HL-60 (cell line): ENCODE measurements at regions not wholly inside any gene's neighbourhood (a gene's known extent, or its start where the extent isn't known, plus 50 kb on each side); places are given as distances from the start of the nearest gene placed in this dataset.

Source experiments
- DNase-seq, 2 experiments: peaks; one replicate each; pipeline ENCODE4 v3.0.0-alpha.2; 2010 to 2020; ENCODE audit warnings: low read depth in 1 of 2, low spot score in 1 of 2
- H3K27ac ChIP-seq: fragments of 250-450 bp; sonication (Bioruptor Pico); replicated peaks from 2 replicates; pipeline ENCODE4 v1.5.1; 2020; ENCODE audit warnings: mild to moderate bottlenecking, moderate library complexity
- H3K27me3 ChIP-seq: fragments of 250-450 bp; sonication (Bioruptor Pico); 2 replicates; pipeline ENCODE4 v1.5.1; 2021; ENCODE audit warnings: mild to moderate bottlenecking, moderate library complexity; ENCODE audit not compliant: insufficient read depth, poor library complexity, severe bottlenecking
- H3K4me3 ChIP-seq: replicated peaks from 2 replicates; pipeline ENCODE4 v1.5.1; 2011; ENCODE audit warnings: mild to moderate bottlenecking, control low read depth, low read length; ENCODE audit not compliant: insufficient read depth
- GABPA ChIP-seq: IDR thresholded peaks from 2 replicates; pipeline ENCODE4 v1.6.1; 2012; ENCODE audit warnings: low read depth
- POLR2AphosphoS5 ChIP-seq: IDR thresholded peaks from 2 replicates; pipeline ENCODE4 v1.6.1; 2012; ENCODE audit warnings: low read depth
- SPI1 ChIP-seq: IDR thresholded peaks from 2 replicates; pipeline ENCODE4 v1.6.1; 2012; ENCODE audit warnings: low read depth, mild to moderate bottlenecking, borderline replicate concordance
- TF ChIP-seq, protein P1 (sequence below): IDR thresholded peaks from 2 replicates; pipeline ENCODE4 v1.6.1; 2012; ENCODE audit warnings: low read depth; ENCODE audit not compliant: insufficient replicate concordance
- TF ChIP-seq, protein P2 (sequence below): IDR thresholded peaks from one replicate; pipeline ENCODE4 v1.5.1; 2011; ENCODE audit warnings: low read length, control low read depth, inconsistent platforms; ENCODE audit not compliant: insufficient read depth

DNA sequence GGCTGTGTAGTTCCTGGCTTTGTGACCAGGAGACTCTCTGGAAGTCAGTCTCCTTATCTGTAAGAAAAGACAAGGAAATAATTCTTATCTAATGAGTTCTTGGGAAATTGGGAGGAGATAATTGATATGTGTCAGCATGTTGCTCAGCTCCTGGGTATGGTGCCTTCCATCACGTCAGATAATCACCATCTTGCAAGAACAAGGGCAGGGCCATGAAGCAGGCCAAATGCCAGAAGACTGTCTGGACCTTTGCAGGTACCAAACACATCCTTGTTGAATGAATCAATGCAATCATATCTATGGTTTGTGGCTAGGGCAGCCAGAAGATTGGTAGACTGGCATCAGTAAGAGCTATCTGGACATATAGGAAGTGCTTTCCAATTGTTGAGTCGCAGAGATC is 473.5 kb downstream of the TNS1 start:
- no peak for DNase-seq
- H3K4me3 ChIP-seq = no peak overlapping the region
- no peak overlapping the region for H3K27ac ChIP-seq
- H3K27me3 ChIP-seq = peaks cover 2% of the 10 kb centered on the region
- TF ChIP-seq GABPA = no peak
- TF ChIP-seq, protein P1, sequence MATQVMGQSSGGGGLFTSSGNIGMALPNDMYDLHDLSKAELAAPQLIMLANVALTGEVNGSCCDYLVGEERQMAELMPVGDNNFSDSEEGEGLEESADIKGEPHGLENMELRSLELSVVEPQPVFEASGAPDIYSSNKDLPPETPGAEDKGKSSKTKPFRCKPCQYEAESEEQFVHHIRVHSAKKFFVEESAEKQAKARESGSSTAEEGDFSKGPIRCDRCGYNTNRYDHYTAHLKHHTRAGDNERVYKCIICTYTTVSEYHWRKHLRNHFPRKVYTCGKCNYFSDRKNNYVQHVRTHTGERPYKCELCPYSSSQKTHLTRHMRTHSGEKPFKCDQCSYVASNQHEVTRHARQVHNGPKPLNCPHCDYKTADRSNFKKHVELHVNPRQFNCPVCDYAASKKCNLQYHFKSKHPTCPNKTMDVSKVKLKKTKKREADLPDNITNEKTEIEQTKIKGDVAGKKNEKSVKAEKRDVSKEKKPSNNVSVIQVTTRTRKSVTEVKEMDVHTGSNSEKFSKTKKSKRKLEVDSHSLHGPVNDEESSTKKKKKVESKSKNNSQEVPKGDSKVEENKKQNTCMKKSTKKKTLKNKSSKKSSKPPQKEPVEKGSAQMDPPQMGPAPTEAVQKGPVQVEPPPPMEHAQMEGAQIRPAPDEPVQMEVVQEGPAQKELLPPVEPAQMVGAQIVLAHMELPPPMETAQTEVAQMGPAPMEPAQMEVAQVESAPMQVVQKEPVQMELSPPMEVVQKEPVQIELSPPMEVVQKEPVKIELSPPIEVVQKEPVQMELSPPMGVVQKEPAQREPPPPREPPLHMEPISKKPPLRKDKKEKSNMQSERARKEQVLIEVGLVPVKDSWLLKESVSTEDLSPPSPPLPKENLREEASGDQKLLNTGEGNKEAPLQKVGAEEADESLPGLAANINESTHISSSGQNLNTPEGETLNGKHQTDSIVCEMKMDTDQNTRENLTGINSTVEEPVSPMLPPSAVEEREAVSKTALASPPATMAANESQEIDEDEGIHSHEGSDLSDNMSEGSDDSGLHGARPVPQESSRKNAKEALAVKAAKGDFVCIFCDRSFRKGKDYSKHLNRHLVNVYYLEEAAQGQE = no peak

DNA sequence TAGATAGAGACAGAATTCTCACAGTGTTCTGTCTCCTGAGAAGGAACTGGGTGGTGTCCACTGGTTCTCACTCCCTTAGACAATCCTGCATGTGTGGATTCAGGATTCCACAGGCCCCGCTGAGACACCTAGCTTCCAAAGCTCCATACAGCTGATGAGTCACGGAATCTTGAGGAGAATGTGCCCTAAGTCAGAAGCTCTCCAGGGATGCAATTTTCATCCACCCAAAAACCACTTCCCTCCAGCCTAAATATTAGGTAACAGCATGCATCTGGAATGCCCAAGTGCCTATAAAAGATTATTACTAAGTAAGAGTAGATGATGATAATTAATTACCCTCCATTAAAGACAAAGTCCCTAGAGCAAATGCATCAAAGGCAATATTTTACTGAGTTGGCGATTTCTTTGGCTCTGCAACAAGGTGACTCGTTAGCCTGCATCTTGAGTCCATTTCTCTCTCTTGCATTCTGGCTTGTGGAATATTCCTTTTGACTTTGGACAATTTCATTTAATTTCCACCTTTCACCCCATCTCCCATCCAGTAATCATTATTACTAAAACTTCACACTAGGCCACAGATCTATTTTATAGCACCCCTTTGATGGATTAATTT is 475.1 kb downstream of the TNS1 start:
- H3K4me3 ChIP-seq = no peak overlapping the region
- peaks cover 2% of the 10 kb centered on the region for H3K27me3 ChIP-seq
- no peak overlapping the region for H3K27ac ChIP-seq
- TF ChIP-seq, protein P2, sequence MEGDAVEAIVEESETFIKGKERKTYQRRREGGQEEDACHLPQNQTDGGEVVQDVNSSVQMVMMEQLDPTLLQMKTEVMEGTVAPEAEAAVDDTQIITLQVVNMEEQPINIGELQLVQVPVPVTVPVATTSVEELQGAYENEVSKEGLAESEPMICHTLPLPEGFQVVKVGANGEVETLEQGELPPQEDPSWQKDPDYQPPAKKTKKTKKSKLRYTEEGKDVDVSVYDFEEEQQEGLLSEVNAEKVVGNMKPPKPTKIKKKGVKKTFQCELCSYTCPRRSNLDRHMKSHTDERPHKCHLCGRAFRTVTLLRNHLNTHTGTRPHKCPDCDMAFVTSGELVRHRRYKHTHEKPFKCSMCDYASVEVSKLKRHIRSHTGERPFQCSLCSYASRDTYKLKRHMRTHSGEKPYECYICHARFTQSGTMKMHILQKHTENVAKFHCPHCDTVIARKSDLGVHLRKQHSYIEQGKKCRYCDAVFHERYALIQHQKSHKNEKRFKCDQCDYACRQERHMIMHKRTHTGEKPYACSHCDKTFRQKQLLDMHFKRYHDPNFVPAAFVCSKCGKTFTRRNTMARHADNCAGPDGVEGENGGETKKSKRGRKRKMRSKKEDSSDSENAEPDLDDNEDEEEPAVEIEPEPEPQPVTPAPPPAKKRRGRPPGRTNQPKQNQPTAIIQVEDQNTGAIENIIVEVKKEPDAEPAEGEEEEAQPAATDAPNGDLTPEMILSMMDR = no peak
- TF ChIP-seq POLR2AphosphoS5 = no peak
- TF ChIP-seq GABPA = no peak
- TF ChIP-seq SPI1 = no peak
- TF ChIP-seq, protein P1 = no peak
- DNase-seq = no peak

DNA sequence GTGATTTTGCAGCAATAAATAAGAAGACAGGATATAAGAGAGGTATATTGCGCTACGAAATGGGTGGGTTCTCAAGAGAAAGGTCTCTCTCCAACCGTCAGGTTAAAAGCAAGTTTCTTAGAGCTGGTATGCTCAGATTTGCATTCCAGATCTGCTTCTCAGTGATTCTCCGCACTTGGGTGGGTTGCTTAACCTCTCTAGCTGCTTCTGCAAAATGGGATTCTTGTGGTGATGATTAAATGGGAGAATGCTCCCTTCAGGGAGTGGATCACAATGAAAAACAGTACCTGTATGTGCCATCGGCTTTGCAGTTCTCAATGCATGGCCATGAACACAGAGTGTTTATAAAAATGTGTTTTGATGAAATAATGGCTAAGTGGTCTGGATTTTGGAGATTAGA is 477.7 kb downstream of the TNS1 start:
- Histone ChIP-seq H3K27me3 (no peaks in the 10 kb centered on the region), H3K4me3 (no peak overlapping the region), H3K27ac (no peak overlapping the region)
- DNase-seq = no peak
- TF ChIP-seq, protein P1 = no peak
- TF ChIP-seq POLR2AphosphoS5 (no peak), SPI1 (no peak), GABPA (no peak)
- TF ChIP-seq, protein P2 = no peak
